HUDEP-2 (cell line): ENCODE measurements at regions not wholly inside any gene's neighbourhood (a gene's known extent, or its start where the extent isn't known, plus 50 kb on each side); places are given as distances from the start of the nearest gene placed in this dataset.
"Not testable (repeated sequence)": the region's sequence is repeated elsewhere in the genome, so short reads cannot be mapped to it uniquely, and the experiment has no call there.

Source experiments
- DNase-seq, 76 experiments: peaks; one replicate each; lab custom pipeline; 2025; ENCODE audit not compliant: unreplicated experiment in 76 of 76; lab: John Stamatoyannopoulos, UW

DNA sequence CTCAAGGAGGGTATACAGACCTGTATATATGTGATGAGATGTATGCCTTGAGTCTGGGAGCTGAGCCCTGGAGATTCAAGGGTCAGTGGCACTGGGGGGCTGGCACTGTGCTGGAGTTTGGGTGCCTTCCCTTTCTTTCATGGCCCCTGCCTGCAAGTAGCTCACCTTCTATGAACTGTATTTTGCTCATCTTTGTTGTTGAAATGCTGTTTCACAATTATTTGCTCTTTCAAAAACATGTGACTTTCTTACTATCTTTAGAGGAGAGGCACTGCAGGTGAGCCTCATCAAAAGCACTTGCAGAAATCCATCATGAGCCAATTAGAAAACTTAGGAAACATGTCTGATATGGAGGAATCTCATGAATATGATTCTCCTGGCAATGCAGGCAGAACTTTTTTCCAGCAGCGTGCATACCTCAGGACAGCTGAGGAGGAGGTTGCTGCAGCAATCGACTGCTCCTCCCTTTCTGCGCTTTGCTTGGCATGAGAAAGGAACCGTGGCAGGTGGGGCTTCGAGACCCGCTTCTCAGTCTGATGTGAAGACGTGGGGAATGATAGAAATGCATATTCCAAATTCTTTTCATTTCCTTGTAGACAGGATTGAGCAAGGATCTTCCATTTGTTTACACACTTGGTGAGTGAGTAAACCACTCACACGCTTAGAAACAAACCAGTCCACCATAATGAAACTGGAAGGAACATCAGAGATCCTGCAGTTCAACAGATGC lies 178.4 kb upstream of the E2F8 start:
- DNase-seq: no peak

DNA sequence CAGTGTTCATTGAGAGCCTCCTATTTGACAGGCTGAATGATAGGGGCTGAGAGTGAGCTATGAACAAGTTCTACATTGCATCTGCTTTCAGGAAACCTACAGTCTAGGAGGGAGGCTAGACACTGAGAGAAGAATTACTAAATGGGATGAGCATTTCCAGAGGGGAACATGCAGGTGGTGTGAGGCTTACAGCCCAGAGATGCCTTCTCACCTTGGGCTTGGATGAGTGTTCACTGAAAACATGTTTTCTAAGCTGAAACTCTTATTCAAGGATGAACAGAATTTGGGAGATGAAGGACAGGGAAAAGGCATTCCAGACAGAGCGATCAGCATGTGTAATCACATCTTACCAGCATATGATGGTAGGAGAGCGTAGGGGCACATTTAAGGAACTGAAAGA lies 177.5 kb upstream of the E2F8 start:
- no peak for DNase-seq

DNA sequence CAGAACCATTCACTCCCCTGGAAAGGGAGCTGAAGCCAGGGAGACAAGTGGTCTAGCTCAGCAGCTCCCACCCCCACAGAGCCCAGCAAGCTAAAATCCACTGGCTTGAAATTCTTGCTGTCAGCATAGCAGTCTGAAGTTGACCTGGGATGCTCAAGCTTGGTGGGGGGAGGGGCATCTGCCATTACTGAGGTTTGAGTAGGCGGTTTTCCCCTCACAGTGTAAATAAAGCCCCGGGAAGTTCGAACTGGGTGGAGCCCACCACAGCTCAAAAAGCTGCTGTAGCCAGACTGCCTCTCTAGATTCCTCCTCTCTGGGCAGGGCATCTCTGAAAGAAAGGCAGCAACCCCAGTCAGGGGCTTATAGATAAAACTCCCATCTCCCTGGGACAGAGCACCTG lies 171.3 kb upstream of the E2F8 start:
- not testable (repeated sequence) for DNase-seq

DNA sequence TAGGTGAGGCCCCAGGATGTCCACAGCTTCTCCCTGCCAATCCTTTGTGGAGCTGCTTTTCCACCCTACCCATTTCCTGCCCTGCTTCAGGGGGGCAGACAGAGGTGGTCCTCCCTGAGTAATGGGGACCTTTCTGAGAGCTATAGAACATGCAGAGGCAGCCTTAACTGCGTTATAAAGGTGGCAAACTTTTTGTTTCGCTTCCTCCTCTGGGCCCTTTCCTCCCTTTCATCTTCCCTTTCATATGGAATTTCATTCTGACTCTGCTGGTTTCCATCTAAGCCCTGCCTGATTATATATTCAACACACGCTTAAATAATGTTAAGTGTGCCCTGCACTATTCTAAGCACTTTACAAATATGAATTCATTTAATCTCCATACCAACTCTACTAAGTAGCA lies 169.3 kb upstream of the E2F8 start:
- DNase-seq: no peak

DNA sequence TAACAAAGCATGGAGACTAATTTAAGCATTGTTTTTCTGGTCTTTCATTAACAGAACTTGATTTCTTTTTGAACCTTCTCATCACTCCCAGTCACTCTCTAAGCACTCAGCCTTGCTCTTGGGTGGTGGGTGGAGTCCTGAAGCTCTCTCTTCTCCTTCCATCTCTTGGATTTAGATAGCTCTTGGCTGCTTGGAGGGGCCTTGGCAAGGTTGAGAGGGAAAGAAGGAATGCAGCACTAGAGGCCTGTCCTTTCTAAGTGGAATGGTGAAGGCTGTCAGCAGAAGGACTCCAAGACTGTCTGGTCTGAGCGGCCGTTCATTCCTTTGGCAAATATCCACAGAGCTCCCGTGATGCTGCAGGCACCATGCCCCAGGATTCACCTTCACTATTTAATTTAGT lies 168.6 kb upstream of the E2F8 start:
- DNase-seq: no peak

DNA sequence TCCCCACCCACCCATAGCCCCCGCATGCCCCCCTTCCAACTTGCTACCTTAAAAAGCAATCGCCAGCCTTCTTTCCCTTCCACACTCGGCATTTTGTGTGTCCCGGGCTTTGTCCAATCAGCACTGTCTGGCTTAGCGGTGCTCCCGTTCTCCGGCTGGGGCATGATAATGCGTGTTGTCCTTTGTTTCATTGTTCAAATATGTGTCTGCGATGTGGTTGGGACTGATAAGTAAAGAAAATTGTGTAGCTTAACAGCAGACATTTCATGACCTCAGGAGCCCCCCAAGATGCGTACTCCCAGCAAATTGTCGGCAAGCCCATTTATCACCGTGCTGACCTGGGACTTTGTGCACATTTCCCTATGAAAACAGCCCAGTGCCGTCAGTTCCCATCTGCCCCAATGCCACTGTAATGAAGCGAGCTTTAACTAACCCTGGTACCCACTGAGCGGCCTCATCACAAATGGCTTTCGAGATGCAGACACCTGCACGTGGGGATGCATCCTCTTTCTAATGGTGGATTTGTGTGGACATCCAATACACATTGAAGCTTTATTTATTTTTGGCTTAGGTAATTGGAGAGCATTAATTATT lies 167.0 kb upstream of the E2F8 start:
- DNase-seq: no peak

DNA sequence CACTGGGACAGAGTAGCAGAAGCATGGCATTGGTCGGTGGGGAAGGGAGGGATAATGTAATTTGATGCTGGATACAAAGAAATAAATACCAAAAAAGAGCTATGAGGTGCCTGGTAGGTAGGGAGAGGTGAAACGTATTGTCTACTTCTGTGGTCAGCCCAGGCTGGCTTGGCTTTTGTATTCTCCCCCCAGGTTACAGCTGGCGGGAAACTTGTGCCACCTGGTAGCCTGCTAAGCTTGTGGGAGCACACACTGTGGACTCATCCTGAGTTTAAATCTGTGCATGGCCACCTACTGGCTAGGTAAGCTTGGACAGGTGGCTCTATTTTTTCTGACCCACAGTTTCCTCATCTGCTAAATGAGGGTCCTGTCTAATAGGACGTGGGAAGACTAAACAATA lies 165.2 kb upstream of the E2F8 start:
- no peak for DNase-seq

DNA sequence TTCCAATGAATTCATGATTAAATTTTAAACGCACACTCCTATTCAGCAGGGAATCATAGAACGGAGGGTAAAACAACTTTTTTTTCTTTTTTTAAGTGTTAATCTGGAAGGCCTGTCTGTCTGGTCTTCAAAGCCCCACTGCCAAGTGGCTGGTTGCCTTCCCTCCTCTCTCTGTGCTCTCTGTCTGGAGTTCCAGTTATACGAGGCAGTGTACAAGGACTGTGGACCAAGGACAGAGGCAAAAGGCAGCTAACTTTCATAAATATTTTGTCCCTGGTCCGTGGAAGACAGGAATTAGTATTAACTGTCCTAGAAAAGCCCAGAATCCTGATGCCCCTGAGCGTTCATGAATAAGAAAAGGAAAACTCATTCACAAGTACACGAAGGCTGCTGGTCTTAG lies 164.0 kb upstream of the E2F8 start:
- no peak for DNase-seq

DNA sequence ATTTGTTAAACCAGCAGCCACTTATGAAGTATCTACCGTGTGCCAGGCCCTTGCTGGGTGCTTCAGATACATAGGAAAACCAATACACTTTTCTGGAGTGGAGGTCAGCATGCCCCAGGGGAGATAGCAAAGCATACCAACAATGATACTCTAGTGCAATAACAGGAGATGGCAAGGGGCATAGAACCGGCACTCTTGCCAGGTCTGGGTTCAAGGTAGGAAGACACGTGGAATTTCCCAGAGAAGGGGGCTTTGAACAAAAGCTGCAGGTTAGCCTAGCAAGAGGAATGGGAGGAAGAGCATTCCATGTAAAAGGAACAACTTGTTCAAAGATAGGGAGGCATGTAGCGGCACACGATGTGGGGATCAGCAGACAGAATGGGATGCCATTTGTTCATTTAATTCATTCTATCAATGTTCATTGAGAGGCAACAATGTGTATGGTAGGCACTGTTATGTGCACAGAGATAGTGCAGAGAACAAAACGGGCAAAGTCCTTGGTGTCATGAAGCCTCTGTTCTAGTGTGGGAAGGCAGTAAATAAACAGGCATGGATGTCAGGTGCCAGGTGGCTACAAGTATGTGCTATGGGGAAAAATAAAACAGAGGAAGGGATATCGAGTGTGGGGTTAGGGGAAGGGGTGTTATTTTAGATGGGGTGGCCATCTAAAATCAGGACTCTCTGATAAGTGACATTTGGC lies 162.6 kb upstream of the E2F8 start:
- DNase-seq: no peak

DNA sequence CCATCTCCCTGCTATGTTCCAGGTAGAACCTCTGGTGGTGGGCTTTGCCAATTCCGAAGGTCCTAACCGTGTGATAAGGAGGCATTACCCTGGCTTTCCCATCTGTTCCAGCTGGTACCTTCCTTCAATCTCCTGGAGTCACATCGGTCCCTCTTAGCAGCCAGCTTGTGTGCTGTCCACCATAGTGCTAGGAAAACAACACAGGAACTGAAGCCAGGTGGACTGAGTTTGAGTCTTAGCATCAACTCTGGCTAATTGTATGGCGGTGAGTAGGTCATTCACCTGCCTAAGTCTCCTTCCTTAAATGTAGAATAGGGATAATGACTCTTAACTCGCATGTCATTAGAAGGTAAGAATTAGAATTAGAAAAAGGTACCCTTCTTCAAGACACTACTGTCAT lies 159.6 kb upstream of the E2F8 start:
- no peak for DNase-seq

DNA sequence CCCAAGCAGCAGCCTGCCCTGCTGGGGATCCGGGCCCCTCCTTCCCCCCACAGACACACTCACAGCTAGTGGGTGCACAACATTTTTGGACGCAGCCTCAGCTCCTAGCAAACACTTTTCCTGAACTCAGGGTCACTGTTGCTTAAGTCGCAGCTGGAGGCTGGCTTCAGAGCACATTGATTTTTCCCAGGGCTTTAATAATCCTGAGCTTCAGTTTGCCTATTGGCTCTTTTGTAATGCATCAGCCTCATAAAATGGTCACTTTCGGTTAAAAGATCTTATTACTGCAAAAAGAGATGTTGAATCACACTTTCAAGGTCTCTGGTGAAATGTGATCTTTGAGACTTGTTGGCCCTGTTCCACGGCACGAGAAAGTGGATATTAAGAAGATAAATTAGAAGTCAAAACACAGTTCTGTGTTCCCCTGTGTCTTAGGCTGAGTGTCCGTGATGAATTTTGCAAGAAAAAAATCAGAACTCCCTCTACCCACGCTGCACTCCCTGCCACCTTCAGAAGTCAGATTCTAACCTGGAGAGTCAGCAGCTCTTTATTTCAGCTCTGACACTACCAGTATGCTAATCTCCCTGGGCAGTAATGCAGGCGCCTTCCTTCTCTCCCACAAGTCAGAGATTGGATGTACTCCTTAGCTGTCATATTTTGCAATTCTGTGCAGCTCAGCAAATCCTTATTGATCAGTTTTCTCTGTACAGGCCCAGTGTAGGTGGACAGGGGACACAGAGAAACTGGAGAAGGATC lies 158.2 kb upstream of the E2F8 start:
- no peak for DNase-seq

DNA sequence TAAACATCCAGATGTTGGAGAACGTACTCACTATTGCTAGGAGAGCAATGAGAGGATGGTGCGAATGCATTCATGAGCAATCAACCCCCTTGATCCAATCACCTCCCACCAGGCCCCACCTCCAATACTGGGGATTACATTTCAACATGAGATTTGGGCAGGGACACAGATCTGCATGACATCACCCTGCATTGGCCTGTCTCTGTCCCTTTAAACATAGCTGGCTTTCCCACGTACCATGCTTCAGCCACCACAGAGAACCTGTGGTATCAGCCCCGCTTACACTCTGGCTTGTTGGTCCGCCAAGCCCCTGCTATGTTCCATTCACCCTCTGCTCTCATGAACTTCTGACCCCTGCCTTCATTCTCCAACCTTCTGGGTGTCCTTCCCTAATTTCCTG lies 157.5 kb upstream of the E2F8 start:
- DNase-seq: no peak

DNA sequence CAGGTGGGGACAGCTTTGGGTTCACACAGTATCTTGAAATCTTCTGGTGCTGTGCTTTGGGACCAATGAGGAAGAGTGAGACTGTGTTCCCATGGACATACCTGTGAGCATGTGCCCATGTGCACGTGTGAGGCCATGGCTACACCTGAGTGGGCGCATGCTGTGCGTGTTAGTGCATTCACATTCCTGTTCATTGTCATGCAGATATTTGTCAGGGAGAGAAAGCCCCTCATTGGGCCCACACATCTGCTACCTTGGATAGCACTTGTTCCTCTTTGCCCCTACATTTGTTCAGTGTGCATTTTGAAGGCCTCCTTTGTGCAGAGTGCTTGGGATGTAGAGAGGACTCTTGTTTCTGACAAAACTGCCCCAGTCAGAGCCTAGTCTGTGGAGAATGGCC lies 154.3 kb upstream of the E2F8 start:
- no peak for DNase-seq

DNA sequence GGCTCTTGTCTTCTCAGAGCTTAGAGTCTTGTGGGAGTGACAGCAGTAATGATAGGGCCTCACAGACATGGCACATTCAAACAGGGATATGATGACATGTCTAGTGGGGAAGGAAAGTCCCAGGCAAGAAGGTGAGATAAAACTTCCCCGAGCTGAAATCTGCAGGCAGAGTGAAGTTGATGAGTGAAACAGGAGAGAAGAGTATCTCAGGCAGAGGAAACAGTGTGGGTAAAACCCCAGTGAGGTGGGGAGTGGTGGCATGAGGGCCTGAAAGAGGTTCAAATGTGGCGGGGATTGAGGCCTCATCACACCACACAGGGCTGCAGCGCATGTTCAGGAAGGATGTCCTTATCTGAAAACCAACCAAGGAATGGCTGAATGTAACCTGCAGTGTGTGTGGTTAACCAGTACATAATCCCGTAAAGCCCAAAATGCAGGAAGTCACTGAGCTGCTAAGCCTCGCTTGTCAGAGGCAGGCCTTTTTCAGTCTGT lies 153.8 kb upstream of the E2F8 start:
- no peak for DNase-seq

DNA sequence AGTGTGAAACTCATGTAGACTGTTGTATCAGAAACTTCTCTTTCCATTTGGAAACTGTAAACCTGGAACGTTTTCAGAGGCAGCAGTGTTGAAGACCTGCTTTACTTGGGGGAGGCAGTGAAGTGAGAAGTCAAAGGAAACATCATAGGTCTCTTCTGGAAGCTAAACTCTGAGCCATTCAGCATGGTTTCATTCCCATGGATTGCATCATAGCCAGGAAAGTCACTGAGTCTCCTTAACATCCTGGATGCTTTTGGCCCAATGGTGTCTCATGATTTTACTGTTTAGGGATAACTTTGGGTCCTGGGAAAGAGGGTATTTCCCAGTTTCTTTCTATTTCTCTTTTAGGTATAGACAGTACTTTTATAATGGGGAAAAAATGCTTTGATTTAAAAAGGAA lies 153.2 kb upstream of the E2F8 start:
- no peak for DNase-seq

DNA sequence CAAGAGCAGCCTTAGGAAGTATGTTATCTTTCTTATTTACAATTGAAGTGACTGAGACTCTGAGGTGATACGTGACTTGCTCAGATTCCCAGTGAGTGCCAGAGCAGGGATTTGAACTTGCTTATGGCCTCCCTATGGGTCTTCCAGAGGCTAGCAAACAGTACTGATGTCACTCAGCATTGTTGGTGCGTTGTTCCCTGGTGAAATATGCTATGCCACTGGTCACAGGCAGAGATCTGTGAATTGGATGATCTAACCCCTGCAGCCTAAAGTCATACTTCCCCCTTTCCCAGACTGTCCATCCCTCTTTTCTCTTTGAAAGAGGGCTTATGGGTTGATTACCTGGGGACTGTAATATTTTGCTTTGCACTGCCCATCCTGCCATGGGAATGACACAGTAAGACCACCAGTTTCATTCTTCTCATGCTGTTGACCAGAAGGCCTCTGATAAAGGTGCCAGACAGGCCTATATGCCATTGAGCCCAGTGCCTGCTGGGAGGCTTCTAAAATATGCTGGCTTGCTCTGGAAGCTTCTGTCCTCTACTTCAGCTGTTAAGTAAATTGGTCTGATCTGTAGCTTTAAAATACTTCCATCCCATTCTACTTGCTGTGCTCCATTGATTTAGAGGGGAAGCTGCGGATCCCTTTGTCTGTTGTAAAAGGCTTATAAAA lies 152.2 kb upstream of the E2F8 start:
- no peak for DNase-seq

DNA sequence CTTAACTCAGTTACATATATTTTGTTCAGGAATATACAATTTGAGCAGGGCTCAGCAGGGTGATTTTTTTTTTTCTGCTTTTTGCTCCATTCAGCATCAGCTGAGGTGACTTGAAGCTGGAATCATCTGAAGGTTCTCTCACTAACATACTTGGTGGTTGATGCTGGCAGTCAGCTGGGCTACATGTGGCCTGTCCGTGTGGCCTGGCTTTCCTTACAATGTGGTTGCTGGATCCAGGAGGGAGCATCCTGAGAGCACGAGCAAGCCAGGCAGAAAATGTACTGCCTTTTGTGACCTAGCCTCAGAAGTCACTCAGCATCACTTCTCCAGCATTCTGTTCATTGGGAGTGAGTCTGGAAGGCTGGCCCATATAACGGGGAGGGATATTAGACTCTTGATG lies 151.6 kb upstream of the E2F8 start:
- no peak for DNase-seq

DNA sequence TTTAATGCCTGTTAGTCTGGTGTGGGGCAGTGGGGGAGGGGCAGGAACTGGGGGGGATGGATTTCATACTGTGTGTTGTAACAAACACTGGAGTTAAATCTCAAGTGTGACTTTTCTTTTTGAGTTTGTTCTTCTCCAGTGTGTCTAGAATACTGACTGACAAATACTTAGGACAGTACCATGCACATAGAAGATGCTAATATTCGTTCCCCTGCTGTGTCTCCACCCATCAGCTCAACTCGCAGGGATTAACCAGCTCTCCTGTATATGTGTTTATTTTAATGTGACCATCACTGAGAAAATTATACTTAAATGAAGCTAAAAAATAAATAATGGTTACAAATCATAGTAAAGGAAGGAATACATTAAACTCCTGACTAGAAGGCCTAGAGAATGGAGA lies 150.9 kb upstream of the E2F8 start:
- no peak for DNase-seq

DNA sequence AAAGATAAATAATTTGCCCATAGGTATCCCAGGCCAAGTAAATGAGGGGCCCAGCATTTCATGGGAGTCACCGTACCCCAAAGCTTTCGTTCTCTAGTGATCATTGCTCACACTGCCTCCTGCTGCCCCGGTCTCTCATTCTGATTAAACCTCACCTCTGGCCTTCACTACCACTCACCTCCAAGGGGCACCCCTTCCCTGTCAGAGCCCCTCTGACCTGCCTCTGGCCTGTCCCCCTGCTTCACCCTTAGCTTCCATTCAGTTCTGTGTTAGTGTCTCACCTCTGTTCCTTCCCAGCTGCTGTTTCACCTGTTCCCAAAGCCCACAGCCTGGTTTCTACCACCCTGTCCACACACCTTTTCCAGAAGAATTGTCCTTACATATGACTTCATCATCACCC lies 150.3 kb upstream of the E2F8 start:
- no peak for DNase-seq

DNA sequence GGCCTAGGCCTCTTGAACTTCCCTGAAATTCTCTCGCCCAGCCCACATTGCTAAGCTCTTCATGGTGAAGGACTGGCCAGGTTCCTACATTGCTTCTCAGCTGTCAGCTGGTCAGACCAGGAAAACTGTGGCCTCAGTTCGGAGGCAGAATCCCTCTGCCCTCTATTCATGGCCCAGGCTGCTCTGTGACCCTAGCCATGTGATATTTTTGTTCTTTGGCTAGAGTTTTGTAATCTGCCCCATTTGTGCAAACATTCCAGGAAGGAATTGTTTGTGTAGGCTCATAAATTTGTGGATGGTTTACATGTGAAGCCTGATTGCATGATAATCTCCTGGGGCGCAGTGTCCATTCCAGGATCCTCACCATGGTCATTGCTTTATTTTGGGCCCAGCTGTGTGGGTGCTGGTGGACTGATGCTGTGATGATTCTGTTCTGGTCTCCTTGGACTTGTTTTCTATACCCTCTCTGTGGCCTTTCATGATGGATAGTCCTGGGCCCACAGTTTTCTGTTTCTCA lies 149.1 kb upstream of the E2F8 start:
- no peak for DNase-seq
